ENCODE measurements at regions not wholly inside any gene's neighbourhood (a gene's known extent, or its start where the extent isn't known, plus 50 kb on each side); places are given as distances from the start of the nearest gene placed in this dataset.

GRCh38 chr4:38509551-38509950 lies 154.4 kb upstream of the KLF3 start:
- Histone ChIP-seq H3K4me3 (ENCODE audit: low read depth, low read length) (no peak overlapping the region), H3K36me3 (ENCODE audit: control insufficient read depth, insufficient read depth, low read length) (no peaks in the 10 kb centered on the region), H3K27me3 (ENCODE audit: control insufficient read depth, insufficient read depth, low read length) (no peaks in the 10 kb centered on the region), H3K4me1 (no peaks in the 10 kb centered on the region), H3K9me3 (ENCODE audit: control insufficient read depth, low read length) (no peaks in the 10 kb centered on the region), H2AFZ (no peak overlapping the region), H3K27ac (no peak overlapping the region), H3K79me2 (no peaks in the 10 kb centered on the region), H3K4me2 (ENCODE audit: low read length) (no peak overlapping the region), H3K9ac (no peak overlapping the region)
- no peak for TF ChIP-seq CTCF (IDR thresholded peaks at IDR 0.05)

GRCh38 chr4:38510201-38510600 lies 153.8 kb upstream of the KLF3 start:
- no peak overlapping the region for H3K27ac ChIP-seq
- no peak overlapping the region for H3K4me3 ChIP-seq (ENCODE audit: low read depth, low read length)
- no peaks in the 10 kb centered on the region for H3K36me3 ChIP-seq (ENCODE audit: control insufficient read depth, insufficient read depth, low read length)
- H2AFZ ChIP-seq, result no peak overlapping the region
- H3K9me3 ChIP-seq (ENCODE audit: control insufficient read depth, low read length), result no peaks in the 10 kb centered on the region
- H3K4me1 ChIP-seq, result no peaks in the 10 kb centered on the region
- no peak overlapping the region for H3K4me2 ChIP-seq (ENCODE audit: low read length)
- TF ChIP-seq CTCF (IDR thresholded peaks at IDR 0.05), result no peak
- no peak overlapping the region for H3K9ac ChIP-seq
- H3K79me2 ChIP-seq, result no peaks in the 10 kb centered on the region
- no peaks in the 10 kb centered on the region for H3K27me3 ChIP-seq (ENCODE audit: control insufficient read depth, insufficient read depth, low read length)

- no peaks in the 10 kb centered on the region for H3K79me2 ChIP-seq
- no peak overlapping the region for H3K27ac ChIP-seq
- H3K4me3 ChIP-seq (ENCODE audit: low read depth, low read length), result no peak overlapping the region
- no peaks in the 10 kb centered on the region for H3K9me3 ChIP-seq (ENCODE audit: control insufficient read depth, low read length)
- H3K36me3 ChIP-seq (ENCODE audit: control insufficient read depth, insufficient read depth, low read length), result no peaks in the 10 kb centered on the region
- H3K9ac ChIP-seq, result no peak overlapping the region
- no peaks in the 10 kb centered on the region for H3K27me3 ChIP-seq (ENCODE audit: control insufficient read depth, insufficient read depth, low read length)
- no peak for TF ChIP-seq CTCF (IDR thresholded peaks at IDR 0.05)
- no peaks in the 10 kb centered on the region for H3K4me1 ChIP-seq
- H2AFZ ChIP-seq, result no peak overlapping the region
- H3K4me2 ChIP-seq (ENCODE audit: low read length), result no peak overlapping the region
These were observed 152.3 kb upstream of the KLF3 start for GRCh38 chr4:38511702-38512101.

DNA sequence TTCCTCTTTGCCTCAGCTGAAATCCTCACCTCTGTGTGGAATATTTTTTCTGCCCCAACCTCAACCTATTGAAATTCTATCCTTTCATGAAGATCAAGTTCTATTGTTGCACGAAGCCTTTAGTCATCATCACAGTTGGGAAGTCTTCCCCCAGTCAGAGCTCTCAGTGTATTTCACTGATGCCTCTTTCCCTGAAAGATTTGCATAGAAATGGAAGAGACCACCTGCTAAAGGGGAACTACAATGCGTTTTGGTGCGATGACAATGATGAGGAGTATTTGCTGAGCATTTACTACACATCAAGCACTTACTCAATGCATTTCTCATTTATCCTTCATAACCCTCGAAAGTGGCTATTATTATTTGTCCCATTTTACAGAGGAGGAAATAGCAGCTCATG lies 151.2 kb upstream of the KLF3 start:
- Histone ChIP-seq H3K79me2 (no peaks in the 10 kb centered on the region), H2AFZ (no peak overlapping the region), H3K9me3 (ENCODE audit: control insufficient read depth, low read length) (no peaks in the 10 kb centered on the region), H3K4me1 (no peaks in the 10 kb centered on the region), H3K4me2 (ENCODE audit: low read length) (no peak overlapping the region), H3K36me3 (ENCODE audit: control insufficient read depth, insufficient read depth, low read length) (no peaks in the 10 kb centered on the region), H3K27ac (no peak overlapping the region), H3K4me3 (ENCODE audit: low read depth, low read length) (no peak overlapping the region), H3K27me3 (ENCODE audit: control insufficient read depth, insufficient read depth, low read length) (no peaks in the 10 kb centered on the region), H3K9ac (no peak overlapping the region)
- TF ChIP-seq CTCF (IDR thresholded peaks at IDR 0.05), result no peak

DNA sequence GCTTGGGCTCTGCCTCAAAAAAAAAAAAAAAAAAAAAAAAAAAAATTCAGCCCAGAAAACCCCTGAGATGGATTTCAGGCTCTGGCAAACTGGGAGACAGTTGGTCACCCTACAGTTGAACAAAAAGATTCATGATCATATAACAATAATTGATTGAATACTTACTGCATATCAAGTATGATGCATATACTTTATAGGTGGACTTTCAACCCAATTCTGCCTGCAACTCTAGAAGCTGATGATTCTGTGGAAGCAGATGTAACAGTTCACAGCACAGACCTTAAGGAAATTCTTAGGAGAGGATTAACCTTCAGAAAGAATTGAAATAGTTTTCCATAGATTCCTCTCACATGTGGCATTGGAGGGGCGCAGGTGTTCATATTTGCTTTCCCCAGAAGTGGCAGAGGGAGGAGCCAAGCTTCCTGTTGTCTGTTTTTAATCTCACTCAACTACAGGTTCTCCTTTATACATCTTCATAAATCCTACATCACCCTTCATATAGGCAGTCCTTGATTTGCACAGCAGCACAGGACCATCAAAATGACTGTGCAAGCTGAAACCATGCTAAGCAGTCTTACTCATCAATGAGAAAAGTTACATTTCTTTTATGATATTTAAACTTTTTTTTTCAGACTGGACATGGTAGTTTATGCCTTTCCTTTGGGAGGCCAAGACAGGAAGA lies 149.4 kb upstream of the KLF3 start:
- H3K27ac ChIP-seq, result no peak overlapping the region
- no peak for TF ChIP-seq CTCF (IDR thresholded peaks at IDR 0.05)

More for the DNA sequence above, 149.4 kb upstream of the KLF3 start:
- Histone ChIP-seq H3K27me3 (ENCODE audit: control insufficient read depth, insufficient read depth, low read length) (no peaks in the 10 kb centered on the region), H3K4me3 (ENCODE audit: low read depth, low read length) (no peak overlapping the region), H3K79me2 (no peaks in the 10 kb centered on the region), H3K9me3 (ENCODE audit: control insufficient read depth, low read length) (no peaks in the 10 kb centered on the region), H3K4me2 (ENCODE audit: low read length) (no peak overlapping the region), H2AFZ (peak overlapping the region; percentile 38), H3K4me1 (peaks cover 9% of the 10 kb centered on the region), H3K9ac (no peak overlapping the region), H3K36me3 (ENCODE audit: control insufficient read depth, insufficient read depth, low read length) (no peaks in the 10 kb centered on the region)
